Hypothalamus (tissue), 51 donors: ENCODE measurements at regions not wholly inside any gene's neighbourhood (a gene's known extent, or its start where the extent isn't known, plus 50 kb on each side); places are given as distances from the start of the nearest gene placed in this dataset.
"Not testable (repeated sequence)": the region's sequence is repeated elsewhere in the genome, so short reads cannot be mapped to it uniquely, and the experiment has no call there.

Experiments
- DNase-seq, 51 donors: peaks; one replicate each; lab custom pipeline; 2025; lab: John Stamatoyannopoulos, UW

DNA sequence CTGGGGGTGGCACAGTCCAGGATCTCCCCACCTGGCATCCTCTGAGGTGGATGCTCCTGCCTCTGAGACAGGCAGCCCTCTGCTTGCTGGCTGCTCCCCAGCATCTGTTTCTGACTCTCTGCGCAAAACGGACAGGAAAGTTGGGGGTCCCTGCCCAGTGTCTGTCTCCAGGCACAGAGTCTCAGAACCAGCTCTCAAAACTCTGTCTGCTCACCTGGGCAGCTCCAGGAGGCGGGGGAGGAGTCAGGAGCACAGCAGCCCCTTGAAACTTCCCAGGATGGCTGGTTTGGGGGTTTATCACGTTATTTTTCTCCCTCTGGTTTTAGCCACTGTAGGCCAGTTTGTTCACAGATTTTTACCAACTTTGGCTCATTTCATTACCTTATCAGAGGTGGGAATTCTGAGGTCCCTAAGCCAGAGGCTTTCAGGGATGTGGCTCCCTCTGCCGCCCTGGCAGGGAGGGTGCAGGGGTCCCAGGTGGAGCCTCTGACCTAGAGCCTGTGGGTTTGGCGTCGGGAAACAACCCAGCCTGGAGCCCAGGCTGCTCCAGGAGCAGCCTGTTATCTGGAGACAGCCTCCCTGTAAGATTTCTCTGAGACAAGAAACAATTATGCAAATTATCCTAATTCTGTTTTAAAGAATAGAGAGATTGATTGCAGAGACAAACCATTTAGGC lies 334.1 kb downstream of the CACNA1B start:
- DNase-seq = not testable (repeated sequence)

- not testable (repeated sequence) for DNase-seq
These were observed 335.2 kb downstream of the CACNA1B start for GRCh38 chr9:138212811-138213210.

DNA sequence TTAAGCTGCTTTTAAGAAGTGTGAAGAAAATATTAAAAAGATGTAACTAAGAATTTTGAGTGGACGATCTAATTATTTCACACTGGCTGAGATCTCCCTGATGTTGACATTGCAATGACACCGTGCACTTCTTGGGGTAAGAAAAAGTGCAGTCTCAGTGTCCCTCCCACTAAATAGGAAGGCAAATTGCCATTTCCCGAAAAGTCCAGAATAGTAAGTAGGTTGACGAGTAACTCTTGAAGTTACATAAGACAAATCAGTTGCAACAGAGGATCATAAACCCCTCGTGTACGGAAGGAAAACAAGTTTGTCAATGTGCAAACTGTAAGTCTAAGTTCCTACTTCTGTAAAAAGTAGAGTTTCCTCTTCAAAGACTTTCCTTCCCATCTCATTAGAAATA lies 336.2 kb downstream of the CACNA1B start:
- not testable (repeated sequence) for DNase-seq

DNA sequence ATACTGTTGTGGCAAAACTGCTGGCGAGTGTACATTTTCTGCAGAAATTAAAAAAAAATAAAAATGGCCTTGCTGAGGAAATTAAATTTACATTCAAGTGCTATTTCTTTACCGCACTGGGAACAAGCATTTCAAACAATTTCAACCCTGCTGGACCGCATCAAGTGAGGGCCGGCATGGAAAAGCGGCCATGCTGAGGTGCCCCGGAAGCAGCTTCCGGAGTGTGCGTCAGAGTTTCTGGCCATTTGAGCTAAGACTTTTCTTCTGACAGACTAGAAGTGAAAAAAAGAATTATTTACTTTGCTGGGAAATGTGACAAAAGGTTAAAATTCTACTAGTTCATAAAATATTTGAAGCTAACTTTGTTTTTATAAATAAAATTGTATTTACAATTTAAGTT lies 337.0 kb downstream of the CACNA1B start:
- DNase-seq = not testable (repeated sequence)

DNA sequence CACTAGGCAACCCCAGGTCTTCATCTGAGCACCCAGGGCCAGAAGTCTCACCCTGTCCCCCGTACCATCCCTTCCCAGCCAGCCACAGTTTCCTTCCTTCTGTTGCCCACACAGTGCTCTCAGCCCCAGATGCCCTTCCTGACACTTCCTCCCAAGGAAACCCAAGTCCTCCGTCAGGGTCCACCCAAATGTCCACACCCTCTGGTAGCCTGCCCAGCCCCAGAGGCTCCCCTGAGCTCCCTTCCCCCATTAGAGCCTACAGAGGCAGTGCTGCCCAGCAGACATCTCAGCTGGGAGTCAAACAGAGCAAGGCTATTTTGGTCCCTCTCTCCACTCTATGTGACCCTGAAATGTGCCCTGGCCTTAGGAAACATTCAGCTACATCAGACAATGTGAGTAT lies 338.0 kb downstream of the CACNA1B start:
- DNase-seq = not testable (repeated sequence)

GRCh38 chr9:138216817-138217216 lies 339.2 kb downstream of the CACNA1B start:
- not testable (repeated sequence) for DNase-seq

DNA sequence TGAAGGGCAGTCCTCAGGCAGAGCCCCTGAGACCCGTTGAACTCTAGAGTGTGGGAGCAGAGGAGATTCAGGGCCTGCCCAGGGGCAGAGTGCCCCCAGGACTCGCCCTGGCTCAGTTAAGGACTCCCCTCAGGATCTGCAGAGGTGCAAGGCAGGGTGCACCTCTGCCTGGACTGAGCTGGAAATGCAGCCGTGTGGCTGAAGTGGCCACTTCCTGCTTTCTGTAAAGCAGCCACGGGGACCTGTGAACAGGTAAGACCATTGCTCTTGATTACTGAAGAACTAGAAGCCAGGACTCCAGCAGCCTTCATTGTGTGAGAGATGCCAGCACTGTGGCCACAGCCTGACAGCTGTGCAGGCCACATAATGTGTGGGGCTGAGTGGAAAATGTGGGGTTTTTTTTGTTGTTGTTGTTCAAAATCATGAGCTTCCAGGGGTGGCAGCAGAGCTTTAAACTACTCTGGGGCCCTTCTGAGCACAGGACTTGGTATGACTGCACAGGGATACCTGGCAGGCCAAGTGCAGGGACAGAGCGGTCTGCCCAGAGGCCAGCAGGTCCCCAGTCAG lies 339.8 kb downstream of the CACNA1B start:
- not testable (repeated sequence) for DNase-seq

GRCh38 chr9:138219249-138219648 lies 341.7 kb downstream of the CACNA1B start:
- not testable (repeated sequence) for DNase-seq

- DNase-seq = not testable (repeated sequence)
These were observed 344.0 kb downstream of the CACNA1B start for GRCh38 chr9:138221446-138222054.

GRCh38 chr9:138237099-138237498 lies 359.5 kb downstream of the CACNA1B start:
- DNase-seq = not testable (repeated sequence)

- not testable (repeated sequence) for DNase-seq
These were observed 405.3 kb downstream of the CACNA1B start for GRCh38 chr9:138282903-138283302.
